Epithelial cell of proximal tubule (primary cell): ENCODE measurements at regions not wholly inside any gene's neighbourhood (a gene's known extent, or its start where the extent isn't known, plus 50 kb on each side); places are given as distances from the start of the nearest gene placed in this dataset.
A peak's percentile ranks its signal among the peaks of the same experiment; 100 is the strongest.

Experiments used
- DNase-seq: peaks from one replicate; pipeline ENCODE4 v3.0.0-alpha.2; 2011; ENCODE audit warnings: low read depth
- H3K4me3 ChIP-seq: 2 replicates; pipeline ENCODE4 v1.5.1; 2011; ENCODE audit warnings: low read depth, mild to moderate bottlenecking, low read length
- CTCF ChIP-seq: conservative IDR thresholded peaks from 2 replicates; pipeline ENCODE4 v1.5.1; 2012; ENCODE audit warnings: low read depth, mild to moderate bottlenecking, low read length

DNA sequence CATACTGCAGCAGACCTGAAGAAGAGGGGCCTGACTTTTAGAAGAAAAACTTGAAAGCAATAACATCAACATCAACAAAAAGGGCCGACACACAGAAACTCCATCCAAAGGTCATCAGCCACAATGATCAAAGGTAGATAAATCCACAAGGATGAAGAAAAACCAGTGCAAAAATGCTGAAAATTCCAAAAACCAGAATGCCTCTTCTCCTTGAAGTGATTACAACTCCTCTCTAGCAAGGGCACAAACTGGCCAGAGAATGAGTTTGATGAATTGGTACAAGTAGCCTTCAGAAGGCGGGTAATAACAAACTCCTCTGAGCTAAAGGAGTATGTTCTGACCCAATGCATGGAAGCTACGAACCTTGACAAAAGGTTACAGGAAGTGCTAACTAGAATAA, 186.2 kb upstream of the RAI14 start:
- no peak for DNase-seq
- no peak overlapping the region for H3K4me3 ChIP-seq
- no peak for TF ChIP-seq CTCF

- no peak overlapping the region for H3K4me3 ChIP-seq
- peak; percentile 96 for TF ChIP-seq CTCF
- DNase-seq = no peak
These were observed 181.5 kb upstream of the RAI14 start for GRCh38 chr5:34474573-34475021.

- no peak for TF ChIP-seq CTCF
- no peak for DNase-seq
- no peak overlapping the region for H3K4me3 ChIP-seq
These were observed 180.7 kb upstream of the RAI14 start for GRCh38 chr5:34475249-34475966.

DNA sequence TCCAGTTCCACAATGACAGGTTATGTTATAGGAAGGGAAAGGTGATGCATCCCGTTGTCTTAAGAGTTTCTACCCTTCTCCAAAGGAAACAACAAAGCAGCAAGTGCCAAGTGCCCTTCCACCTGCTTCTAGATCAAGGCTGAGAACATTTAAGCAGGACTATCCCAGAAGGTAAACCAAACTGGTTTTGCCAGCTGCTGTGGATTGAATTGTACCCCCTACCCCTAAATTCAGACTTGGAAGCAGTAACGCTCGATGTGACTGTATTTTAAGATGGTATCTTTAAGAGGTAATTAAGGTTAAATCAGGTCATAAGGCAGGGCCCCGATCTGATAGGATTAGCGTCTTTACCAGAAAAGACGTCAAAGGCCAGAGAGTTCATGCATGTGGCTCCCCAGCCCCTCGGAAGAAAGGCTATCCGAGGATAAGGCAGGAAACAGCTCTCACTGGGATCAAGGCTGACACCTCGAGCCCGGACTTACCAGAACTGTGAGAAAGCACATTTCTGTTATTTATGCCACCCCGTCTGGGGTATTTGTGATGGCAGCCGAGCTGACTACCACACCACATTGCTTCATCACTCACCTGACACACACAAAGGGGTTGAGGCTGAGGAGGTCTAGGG, 179.1 kb upstream of the RAI14 start:
- no peak for DNase-seq
- no peak for TF ChIP-seq CTCF

GRCh38 chr5:34480810-34481528, 175.2 kb upstream of the RAI14 start:
- TF ChIP-seq CTCF = no peak
- no peak for DNase-seq
- no peak overlapping the region for H3K4me3 ChIP-seq

More for the DNA sequence above, 179.1 kb upstream of the RAI14 start:
- no peak overlapping the region for H3K4me3 ChIP-seq

GRCh38 chr5:34483442-34484033, 172.6 kb upstream of the RAI14 start:
- DNase-seq = no peak
- no peak overlapping the region for H3K4me3 ChIP-seq
- no peak for TF ChIP-seq CTCF
